GM19238 (cell line): ENCODE measurements at regions not wholly inside any gene's neighbourhood (a gene's known extent, or its start where the extent isn't known, plus 50 kb on each side); places are given as distances from the start of the nearest gene placed in this dataset.

Source experiments
- DNase-seq: peaks from one replicate; pipeline ENCODE4 v3.0.0; 2011; ENCODE audit warnings: low spot score; ENCODE audit not compliant: insufficient read length

GRCh38 chr22:47858773-47859306 lies 1096.4 kb downstream of the TBC1D22A start:
- DNase-seq: no peak

- DNase-seq: no peak
Measured at GRCh38 chr22:47854680-47855079, 1092.2 kb downstream of the TBC1D22A start.

- DNase-seq: no peak
Measured at GRCh38 chr22:47854251-47854650, 1091.8 kb downstream of the TBC1D22A start.

DNA sequence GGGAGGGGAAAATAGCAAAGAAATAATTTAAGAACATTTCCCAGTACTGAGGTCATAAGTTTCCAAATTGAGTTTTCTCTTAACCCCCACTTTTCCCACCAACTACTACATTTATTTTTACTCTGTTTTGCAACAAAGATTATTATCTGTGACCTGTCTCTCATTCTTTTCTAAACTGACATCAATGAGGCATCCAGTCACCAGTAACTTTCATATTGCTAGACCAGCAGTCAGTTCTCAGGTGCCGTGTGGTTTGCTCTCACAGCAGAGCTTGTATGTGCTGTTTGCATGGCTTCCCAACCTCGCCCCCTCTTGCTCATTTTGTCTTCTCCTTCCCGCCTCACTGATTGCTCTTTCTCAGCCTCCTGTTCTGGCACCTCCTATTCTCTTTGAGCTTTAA lies 1091.3 kb downstream of the TBC1D22A start:
- no peak for DNase-seq

- DNase-seq: no peak
Measured at GRCh38 chr22:47851586-47851985, 1089.1 kb downstream of the TBC1D22A start.

GRCh38 chr22:47850644-47851151 lies 1088.2 kb downstream of the TBC1D22A start:
- DNase-seq: no peak

- no peak for DNase-seq
Measured at GRCh38 chr22:47849576-47849975, 1087.1 kb downstream of the TBC1D22A start.

DNA sequence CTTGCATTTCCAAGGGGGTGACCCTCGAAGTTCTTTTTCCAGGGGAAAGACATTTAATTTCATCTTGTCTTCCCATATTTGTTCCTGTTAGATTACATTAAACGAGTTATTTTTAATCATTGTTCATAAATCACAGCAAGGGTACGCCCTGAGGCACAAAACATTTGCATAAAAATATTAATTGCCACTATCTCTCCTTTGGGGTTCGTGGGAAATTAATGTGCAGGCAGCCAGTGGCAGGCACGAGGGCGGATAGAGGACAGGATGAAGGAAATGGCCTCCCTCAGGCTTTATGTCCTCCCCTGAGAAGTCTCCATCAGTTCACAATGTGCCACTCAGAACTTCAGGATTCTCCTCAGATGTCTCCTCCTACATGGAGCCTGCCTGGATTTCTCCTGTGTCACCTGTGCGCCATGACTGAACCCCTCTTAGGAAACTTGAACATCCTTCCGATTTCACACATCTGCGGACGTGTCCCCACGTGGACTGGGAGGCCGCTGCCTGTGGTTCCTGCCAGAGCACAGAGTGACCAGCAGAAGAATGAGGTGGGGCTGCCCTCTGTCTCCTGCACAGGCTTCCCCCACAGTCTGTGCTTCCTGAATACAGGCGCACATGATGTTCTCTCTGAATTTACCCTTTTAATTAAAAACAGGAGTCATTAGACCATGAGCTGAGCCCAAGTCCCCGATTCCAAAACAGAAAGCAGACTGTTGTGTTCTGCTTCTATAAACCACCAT lies 1085.9 kb downstream of the TBC1D22A start:
- no peak for DNase-seq

GRCh38 chr22:47847131-47847890 lies 1084.9 kb downstream of the TBC1D22A start:
- no peak for DNase-seq

- no peak for DNase-seq
Measured at GRCh38 chr22:47846206-47846605, 1083.8 kb downstream of the TBC1D22A start.

DNA sequence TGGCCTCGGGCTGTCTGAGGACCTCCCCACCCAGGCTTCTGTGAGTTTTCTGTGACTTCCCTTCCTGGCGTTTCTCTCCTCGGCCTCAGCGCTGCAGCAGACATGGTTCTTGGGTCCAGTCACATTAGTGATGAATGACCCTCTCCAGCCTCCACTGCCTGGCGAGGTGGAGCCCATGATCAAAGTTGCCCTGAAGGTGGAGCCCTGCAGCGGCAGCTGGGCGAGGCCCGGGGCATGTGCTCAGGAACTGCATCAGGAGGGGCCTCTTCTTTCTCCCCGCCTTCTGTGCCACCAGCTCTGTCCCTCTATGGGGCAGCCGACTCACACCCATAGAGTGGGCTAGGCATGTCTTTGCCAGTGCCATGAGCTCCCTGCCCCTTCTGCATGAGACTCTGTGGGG lies 1079.7 kb downstream of the TBC1D22A start:
- no peak for DNase-seq

DNA sequence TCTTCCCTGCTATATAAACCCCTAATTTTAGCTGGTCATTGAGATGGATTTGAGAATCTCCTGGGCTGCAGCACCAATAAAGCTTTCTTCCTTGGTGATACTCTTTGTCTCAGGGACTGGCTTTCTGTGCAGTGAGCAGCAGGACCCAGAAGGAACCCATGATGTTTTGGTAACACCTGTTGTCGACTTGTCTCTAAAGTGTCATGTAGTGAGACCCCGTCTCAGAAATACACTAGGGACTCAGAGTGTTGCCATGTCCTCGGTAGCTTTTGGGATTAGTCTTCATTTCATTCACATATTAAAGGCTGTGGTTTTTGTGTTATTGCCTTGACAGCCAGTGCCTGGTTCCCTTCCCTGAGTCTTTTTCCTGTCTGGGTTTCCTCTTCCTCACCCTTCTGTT lies 1078.7 kb downstream of the TBC1D22A start:
- DNase-seq: no peak

DNA sequence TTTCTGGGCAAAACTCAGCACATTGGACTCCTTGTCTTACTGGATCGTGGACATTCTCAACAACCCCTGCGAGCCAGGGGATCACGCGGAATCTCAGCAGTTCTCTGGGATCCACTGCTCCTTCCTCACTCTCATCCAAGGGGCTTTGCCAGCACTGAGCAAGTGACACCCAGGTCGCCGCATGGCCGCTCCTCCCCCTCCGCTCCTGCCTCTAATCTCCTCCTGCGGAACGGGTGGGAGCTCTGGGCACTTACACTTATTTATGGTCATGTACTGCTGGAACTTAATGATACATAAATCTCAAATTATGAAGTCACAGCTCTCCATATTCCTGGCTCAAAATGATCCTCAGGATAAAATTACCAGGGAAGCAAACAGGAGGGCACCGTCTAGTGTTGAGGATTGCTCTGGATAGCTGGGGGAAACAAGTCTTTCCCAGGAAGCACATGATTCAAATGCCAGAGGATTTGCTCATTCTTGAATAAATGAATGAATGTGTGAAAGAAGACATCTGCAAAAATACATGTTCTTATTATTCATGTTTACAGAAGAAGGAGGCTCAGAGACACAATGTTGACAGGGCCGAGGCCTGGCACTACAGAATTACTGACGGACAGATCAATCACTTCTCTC lies 1077.3 kb downstream of the TBC1D22A start:
- DNase-seq: no peak

DNA sequence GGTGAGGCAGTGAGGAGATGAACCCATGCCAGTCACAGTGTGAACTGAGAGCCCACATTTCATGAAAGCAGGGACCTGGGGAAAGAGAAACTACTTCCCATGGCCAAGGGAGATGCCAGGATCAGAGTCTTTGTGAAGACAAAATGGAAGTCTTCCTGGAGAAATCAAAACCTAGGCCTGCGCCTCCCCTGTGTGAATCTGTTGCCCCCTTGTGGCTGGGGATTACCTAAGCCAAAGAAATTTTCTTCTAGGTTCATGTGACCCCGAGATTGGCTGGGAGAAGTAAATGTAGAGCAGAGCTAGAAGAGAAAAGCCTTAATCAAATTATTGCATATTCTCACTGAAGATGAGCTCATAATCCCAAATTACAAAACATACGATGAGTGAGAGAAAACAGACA lies 1075.3 kb downstream of the TBC1D22A start:
- no peak for DNase-seq

DNA sequence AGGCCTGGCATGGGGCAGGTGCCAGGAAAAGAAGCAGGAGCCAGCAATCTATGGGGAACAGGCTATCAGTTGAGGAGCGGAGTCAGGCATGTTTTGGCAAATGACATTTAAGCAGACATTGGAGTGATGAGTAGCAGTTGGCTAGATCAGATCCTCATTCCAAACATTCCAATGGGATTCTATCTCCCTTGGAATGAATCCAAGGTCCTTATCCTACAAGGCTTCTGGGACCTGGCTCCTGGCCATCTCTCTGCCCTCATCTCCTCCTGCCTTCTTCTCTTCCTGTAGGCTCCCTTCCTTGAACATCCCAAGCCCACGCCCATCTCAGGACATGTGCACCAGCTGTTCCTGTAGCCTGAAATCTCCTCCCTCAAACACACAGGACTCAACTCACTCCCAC lies 1074.5 kb downstream of the TBC1D22A start:
- DNase-seq: no peak

GRCh38 chr22:47835726-47836125 lies 1073.3 kb downstream of the TBC1D22A start:
- DNase-seq: no peak

GRCh38 chr22:47826016-47826415 lies 1063.6 kb downstream of the TBC1D22A start:
- DNase-seq: no peak

DNA sequence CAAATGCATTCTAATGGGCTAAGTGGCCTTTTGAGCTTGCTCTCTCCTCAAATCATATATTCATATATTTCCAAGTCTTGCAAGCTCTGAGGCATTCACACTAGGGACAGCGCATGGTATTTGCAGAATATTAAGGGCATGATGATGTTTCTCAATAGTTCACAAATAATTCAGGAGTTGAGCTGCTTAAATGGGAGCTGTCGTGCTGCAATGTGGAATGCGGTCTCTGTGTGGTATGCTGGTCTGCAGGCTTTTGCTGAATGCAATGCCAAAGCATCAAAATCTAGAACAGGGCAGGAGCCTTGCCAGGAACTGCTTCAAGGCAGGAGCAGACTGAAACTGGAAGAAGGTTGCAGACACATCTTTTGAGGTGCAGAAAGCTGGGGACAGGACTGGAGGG lies 1060.0 kb downstream of the TBC1D22A start:
- DNase-seq: no peak

DNA sequence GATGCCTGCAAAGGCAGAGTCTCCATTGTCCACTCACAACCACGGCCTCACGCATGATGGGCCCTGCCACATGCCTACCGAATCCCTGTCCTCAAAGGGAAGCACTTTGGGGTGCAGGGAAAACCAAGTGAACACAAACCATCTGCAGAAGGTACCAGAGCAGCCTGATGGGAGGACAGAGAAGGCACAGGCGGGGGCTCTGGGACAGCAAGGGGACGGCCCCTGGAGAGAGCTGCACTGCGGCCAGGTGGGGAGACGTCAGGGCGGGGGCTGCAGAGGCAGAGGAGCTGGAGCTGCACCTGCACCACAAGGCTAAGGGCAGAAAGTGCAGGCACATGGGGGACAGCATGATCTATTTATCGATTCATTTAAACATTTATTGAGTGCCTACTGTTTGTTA lies 1056.0 kb downstream of the TBC1D22A start:
- DNase-seq: no peak

DNA sequence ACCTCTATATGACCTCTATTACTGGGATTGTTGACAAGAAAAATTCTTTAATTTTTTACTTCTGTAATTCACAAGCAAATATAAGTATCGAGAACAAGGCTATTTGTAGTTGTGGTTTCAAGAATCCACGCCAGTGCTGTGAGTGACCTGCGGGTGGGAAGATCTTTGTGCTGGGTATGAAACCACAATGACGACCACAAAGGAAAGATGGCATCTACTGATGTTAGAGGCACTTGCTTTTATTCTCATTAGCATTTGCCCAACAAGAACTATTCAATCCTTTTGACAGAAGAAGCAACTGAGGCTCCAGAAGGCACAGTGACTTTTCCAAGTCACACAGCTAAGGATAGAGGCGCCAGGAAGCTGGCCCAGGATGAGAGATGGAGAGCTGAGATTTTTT lies 1054.9 kb downstream of the TBC1D22A start:
- no peak for DNase-seq

DNA sequence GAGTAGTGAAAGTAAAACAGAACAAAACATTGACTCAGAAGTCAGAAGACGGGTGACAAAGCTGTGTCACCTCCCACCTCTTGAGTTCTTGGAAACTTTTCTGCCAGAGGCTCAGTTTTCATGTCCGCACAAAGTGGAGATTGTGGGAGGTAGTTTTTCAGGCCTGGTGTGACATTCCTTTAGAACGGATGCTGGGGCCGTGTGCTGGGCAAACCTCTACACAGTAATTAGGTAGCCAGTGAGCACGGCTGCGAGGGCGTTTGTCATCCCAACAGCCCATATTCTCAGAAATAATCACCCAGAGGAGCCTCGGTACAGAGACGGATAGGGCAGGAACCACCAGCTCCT lies 1054.4 kb downstream of the TBC1D22A start:
- no peak for DNase-seq
